Stomach smooth muscle (tissue), 2 donors: ENCODE measurements at regions not wholly inside any gene's neighbourhood (a gene's known extent, or its start where the extent isn't known, plus 50 kb on each side); places are given as distances from the start of the nearest gene placed in this dataset.
A peak's percentile ranks its signal among the peaks of the same experiment; 100 is the strongest.

ENCODE experiments used
- H3K27ac ChIP-seq: one replicate; pipeline ENCODE4 v1.7.0; 2013; ENCODE audit warnings: mild to moderate bottlenecking, low read length, inconsistent platforms
- H3K27me3 ChIP-seq, 2 donors: one replicate each; pipeline ENCODE4 v1.7.0; 2013; ENCODE audit warnings: low read length in 2 of 2; ENCODE audit not compliant: insufficient read depth in 2 of 2, control insufficient read depth in 1 of 2
- H3K36me3 ChIP-seq, 2 donors: one replicate each; pipeline ENCODE4 v1.7.0; 2013; ENCODE audit warnings: low read length in 2 of 2; ENCODE audit not compliant: control insufficient read depth in 2 of 2, insufficient read depth in 2 of 2
- H3K4me1 ChIP-seq: one replicate; pipeline ENCODE4 v1.7.0; 2013; ENCODE audit warnings: low read length; ENCODE audit not compliant: control insufficient read depth, insufficient read depth
- H3K4me3 ChIP-seq, 2 donors: one replicate each; pipeline ENCODE4 v1.7.0; 2013; ENCODE audit warnings: low read length in 2 of 2
- H3K9ac ChIP-seq, 2 donors: one replicate each; pipeline ENCODE4 v1.7.0; 2013; ENCODE audit warnings: low read length in 2 of 2, mild to moderate bottlenecking in 1 of 2
- H3K9me3 ChIP-seq, 2 donors: one replicate each; pipeline ENCODE4 v1.7.0; 2013; ENCODE audit warnings: low read length in 2 of 2; ENCODE audit not compliant: control insufficient read depth in 2 of 2
- donor health status: healthy.
- donor health status: Pancreatic carcinoma.

- no peaks in the 10 kb centered on the region for H3K36me3 ChIP-seq
- H3K4me1 ChIP-seq = no peaks in the 10 kb centered on the region
- no peaks in the 10 kb centered on the region for H3K9me3 ChIP-seq
- H3K9ac ChIP-seq = no peak overlapping the region
- no peaks in the 10 kb centered on the region for H3K27me3 ChIP-seq
- no peak overlapping the region for H3K27ac ChIP-seq
- no peak overlapping the region for H3K4me3 ChIP-seq
Measured at GRCh38 chr10:29914986-29915785, 144.2 kb downstream of the JCAD start.

- Histone ChIP-seq H3K4me3 (no peak overlapping the region), H3K9me3 (no peaks in the 10 kb centered on the region), H3K9ac (no peak overlapping the region)
Measured at GRCh38 chr10:29908962-29909361, 150.4 kb downstream of the JCAD start.

DNA sequence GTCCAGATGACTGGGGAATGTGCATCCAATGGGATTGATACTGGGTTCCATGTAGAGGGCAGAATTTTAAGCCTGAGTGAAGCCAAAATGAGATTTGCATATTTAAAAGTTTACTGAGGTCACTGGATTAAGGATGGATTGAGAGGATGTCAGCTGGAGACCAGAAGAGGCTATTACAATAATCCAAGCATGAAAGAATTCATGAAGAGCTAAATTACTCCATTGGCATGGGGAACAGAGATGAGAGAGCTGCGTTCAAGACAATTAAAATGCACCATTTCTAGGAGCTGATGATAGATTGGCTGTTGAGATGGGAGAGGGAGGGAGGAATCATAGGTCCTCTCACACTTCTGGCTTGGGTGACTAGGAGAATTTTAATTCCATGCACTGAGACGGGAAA is 158.5 kb downstream of the JCAD start:
- Histone ChIP-seq H3K9me3 (no peaks in the 10 kb centered on the region), H3K4me1 (peaks cover 2% of the 10 kb centered on the region), H3K27me3 (no peaks in the 10 kb centered on the region), H3K4me3 (no peak overlapping the region), H3K27ac (no peak overlapping the region), H3K36me3 (no peaks in the 10 kb centered on the region), H3K9ac (no peak overlapping the region)

More at GRCh38 chr10:29908962-29909361, 150.4 kb downstream of the JCAD start:
- H3K27ac ChIP-seq = no peak overlapping the region
- no peaks in the 10 kb centered on the region for H3K36me3 ChIP-seq
- no peaks in the 10 kb centered on the region for H3K4me1 ChIP-seq
- no peaks in the 10 kb centered on the region for H3K27me3 ChIP-seq

DNA sequence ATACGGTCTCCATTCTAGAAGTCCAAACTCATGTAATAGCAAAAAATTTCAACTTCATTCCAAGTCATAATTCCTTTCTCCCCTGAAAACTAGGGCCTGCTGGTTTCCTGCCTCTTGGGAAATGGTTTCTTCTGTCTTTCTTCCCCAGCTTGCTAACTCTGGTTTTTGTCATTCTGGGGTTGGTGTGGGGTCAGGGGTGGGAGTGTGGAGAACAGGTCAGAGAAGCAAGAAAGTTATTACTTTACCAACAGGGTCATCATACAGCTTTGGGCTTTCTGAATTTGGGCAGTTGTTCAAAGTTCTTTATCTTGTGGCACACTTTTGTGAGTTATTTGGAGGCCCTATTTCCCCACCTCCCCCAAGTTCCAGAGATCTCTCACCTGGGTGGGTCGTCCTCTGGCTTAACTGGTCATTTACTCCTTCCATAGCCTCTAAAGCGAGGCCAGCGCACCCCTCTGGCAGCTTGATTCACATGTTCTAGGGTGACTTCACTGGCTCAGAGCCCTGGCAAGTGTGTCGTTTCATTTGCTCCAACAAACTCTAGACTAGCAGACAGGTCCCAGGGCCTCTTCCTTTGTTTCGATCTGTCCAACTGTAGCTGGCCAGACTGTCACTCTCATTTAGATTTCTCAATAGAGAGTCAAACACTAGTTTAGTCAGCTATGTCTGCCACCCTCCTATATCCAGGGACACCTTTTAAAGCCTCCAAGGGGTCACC is 161.2 kb downstream of the JCAD start:
- H3K9ac ChIP-seq = no peak overlapping the region
- H3K27ac ChIP-seq = no peak overlapping the region

GRCh38 chr10:29897430-29897829 is 162.0 kb downstream of the JCAD start:
- Histone ChIP-seq H3K4me1 (peaks cover 2% of the 10 kb centered on the region), H3K36me3 (no peaks in the 10 kb centered on the region), H3K9ac (no peak overlapping the region), H3K27ac (no peak overlapping the region), H3K9me3 (no peaks in the 10 kb centered on the region), H3K27me3 (no peaks in the 10 kb centered on the region), H3K4me3 (no peak overlapping the region)

More for the DNA sequence above, 161.2 kb downstream of the JCAD start:
- Histone ChIP-seq H3K9me3 (no peaks in the 10 kb centered on the region), H3K36me3 (no peaks in the 10 kb centered on the region), H3K4me1 (peaks cover 2% of the 10 kb centered on the region), H3K4me3 (no peak overlapping the region), H3K27me3 (no peaks in the 10 kb centered on the region)

DNA sequence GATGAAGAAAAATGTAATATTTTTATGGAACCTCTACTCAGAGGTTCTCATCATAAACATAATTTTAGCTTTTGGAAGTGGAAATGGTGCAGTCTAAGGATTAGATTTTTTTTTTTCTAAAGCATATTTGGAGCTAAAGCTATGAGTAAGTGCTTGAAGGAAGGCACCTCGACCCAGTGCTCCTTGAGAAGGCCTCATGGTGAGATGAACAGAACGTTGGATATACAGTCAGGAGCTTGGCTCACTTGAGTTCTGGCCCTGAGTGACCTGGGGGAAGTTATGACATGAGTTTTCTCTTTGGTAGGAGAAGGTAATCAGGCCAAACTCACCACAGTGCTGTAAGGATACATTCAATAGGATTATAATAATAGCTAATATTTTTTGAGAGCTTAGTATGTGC is 163.3 kb downstream of the JCAD start:
- no peak overlapping the region for H3K9ac ChIP-seq
- no peak overlapping the region for H3K4me3 ChIP-seq
- H3K36me3 ChIP-seq = no peaks in the 10 kb centered on the region
- H3K9me3 ChIP-seq = no peaks in the 10 kb centered on the region
- peaks cover 2% of the 10 kb centered on the region for H3K4me1 ChIP-seq
- peak overlapping the region; percentile 11 for H3K27ac ChIP-seq
- H3K27me3 ChIP-seq = no peaks in the 10 kb centered on the region

- Histone ChIP-seq H3K27ac (no peak overlapping the region), H3K9me3 (no peaks in the 10 kb centered on the region), H3K36me3 (no peaks in the 10 kb centered on the region), H3K4me3 (no peak overlapping the region), H3K27me3 (no peaks in the 10 kb centered on the region), H3K9ac (no peak overlapping the region), H3K4me1 (peaks cover 2% of the 10 kb centered on the region)
Measured at GRCh38 chr10:29895456-29895855, 163.9 kb downstream of the JCAD start.

DNA sequence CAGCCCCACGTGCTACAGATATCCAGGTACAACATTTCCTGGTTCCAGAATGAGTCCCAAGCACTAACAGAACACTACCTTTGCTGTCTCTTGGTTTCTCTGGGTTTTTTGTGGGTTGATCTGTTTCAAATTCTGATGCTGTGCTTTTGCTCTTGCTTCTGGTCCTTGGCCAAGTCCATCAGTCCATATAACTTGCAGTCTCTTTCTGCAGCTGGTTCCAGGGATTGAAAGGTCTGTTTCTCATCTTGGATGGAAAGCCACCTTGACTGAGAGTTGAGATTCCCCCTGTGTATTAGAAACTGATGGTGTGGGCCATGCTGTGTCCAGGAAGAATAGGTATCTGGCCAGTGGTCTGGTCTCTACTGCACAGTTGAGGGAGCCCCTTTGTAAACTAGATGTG is 171.1 kb downstream of the JCAD start:
- no peak overlapping the region for H3K27ac ChIP-seq
- H3K36me3 ChIP-seq = no peaks in the 10 kb centered on the region
- no peaks in the 10 kb centered on the region for H3K27me3 ChIP-seq
- H3K4me3 ChIP-seq = no peak overlapping the region
- no peaks in the 10 kb centered on the region for H3K4me1 ChIP-seq
- no peaks in the 10 kb centered on the region for H3K9me3 ChIP-seq
- H3K9ac ChIP-seq = no peak overlapping the region

GRCh38 chr10:29886299-29886698 is 173.1 kb downstream of the JCAD start:
- no peak overlapping the region for H3K4me3 ChIP-seq
- H3K36me3 ChIP-seq = no peaks in the 10 kb centered on the region
- H3K27me3 ChIP-seq = no peaks in the 10 kb centered on the region
- H3K9ac ChIP-seq = no peak overlapping the region
- H3K9me3 ChIP-seq = no peaks in the 10 kb centered on the region
- H3K4me1 ChIP-seq = peaks cover 3% of the 10 kb centered on the region
- H3K27ac ChIP-seq = no peak overlapping the region

GRCh38 chr10:29883231-29883630 is 176.2 kb downstream of the JCAD start:
- Histone ChIP-seq H3K9me3 (no peaks in the 10 kb centered on the region), H3K36me3 (no peaks in the 10 kb centered on the region), H3K27me3 (no peaks in the 10 kb centered on the region), H3K4me3 (no peak overlapping the region), H3K4me1 (peaks cover 3% of the 10 kb centered on the region), H3K27ac (no peak overlapping the region), H3K9ac (no peak overlapping the region)

- H3K9ac ChIP-seq = no peak overlapping the region
- peaks cover 4% of the 10 kb centered on the region for H3K4me1 ChIP-seq
- no peaks in the 10 kb centered on the region for H3K9me3 ChIP-seq
- H3K4me3 ChIP-seq = no peak overlapping the region
- H3K27me3 ChIP-seq = no peaks in the 10 kb centered on the region
- no peak overlapping the region for H3K27ac ChIP-seq
- no peaks in the 10 kb centered on the region for H3K36me3 ChIP-seq
Measured at GRCh38 chr10:29882766-29883165, 176.6 kb downstream of the JCAD start.
